Astrocyte of the cerebellum (primary cell): ENCODE measurements at regions not wholly inside any gene's neighbourhood (a gene's known extent, or its start where the extent isn't known, plus 50 kb on each side); places are given as distances from the start of the nearest gene placed in this dataset.

ENCODE experiments used
- DNase-seq: peaks from one replicate; pipeline ENCODE4 v3.0.0-alpha.2; 2011; ENCODE audit warnings: low read depth
- H3K4me3 ChIP-seq: 2 replicates; pipeline ENCODE4 v1.5.1; 2011; ENCODE audit warnings: mild to moderate bottlenecking, low read depth, low read length, moderate library complexity
- in situ Hi-C: cut with HindIII; loops from 2 replicates; pipeline ENCODE4 v1.10.0; 2017; ENCODE audit warnings: low sequenced_read_pairs
- TF ChIP-seq, protein P1 (sequence below): IDR thresholded peaks from 2 replicates; pipeline ENCODE4 v1.5.1; 2012; ENCODE audit warnings: low read length, low read depth, moderate library complexity, mild to moderate bottlenecking; ENCODE audit errors: missing control alignments

DNA sequence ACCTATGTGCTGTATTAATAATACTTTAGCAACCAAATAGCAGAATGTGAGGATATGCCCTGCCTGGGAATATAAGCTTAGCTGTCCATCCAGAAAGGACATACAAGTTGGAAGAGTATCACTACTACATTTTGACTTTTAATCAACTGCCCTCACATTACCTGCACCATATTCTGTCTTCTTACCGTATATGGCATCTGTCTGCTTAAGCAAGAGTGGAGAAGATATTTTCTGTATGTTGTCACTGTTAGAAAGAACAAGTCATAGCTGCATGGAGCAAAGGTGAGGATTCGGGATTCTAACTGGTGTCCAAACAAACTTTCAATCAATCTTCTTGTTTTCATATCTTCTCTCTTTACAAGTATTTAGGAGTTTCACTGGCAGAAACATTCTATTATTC lies 929.5 kb upstream of the ROBO1 start:
- TF ChIP-seq, protein P1, sequence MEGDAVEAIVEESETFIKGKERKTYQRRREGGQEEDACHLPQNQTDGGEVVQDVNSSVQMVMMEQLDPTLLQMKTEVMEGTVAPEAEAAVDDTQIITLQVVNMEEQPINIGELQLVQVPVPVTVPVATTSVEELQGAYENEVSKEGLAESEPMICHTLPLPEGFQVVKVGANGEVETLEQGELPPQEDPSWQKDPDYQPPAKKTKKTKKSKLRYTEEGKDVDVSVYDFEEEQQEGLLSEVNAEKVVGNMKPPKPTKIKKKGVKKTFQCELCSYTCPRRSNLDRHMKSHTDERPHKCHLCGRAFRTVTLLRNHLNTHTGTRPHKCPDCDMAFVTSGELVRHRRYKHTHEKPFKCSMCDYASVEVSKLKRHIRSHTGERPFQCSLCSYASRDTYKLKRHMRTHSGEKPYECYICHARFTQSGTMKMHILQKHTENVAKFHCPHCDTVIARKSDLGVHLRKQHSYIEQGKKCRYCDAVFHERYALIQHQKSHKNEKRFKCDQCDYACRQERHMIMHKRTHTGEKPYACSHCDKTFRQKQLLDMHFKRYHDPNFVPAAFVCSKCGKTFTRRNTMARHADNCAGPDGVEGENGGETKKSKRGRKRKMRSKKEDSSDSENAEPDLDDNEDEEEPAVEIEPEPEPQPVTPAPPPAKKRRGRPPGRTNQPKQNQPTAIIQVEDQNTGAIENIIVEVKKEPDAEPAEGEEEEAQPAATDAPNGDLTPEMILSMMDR: no peak
- no peak for DNase-seq
- in situ Hi-C loops: no loop called here
- no peak overlapping the region for H3K4me3 ChIP-seq

DNA sequence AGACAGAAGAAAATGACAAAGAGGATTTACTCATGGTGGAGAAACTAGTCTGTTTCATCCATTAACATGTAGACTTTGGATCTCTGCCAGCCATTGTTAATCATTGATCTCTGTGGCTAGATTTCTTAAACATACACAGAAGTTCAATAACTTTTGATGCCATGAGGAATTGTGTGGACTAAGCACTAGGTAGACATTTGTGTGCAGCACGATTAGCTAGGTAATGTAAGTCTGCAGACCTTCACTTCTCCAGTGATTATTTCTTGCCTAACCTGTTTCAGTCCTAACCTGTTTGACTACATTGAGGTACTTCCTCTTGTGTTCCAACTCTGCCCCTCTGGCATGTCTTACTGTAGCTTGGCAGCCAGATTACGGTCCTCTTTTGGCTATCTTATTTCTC lies 928.5 kb upstream of the ROBO1 start:
- H3K4me3 ChIP-seq: no peak overlapping the region
- in situ Hi-C loops: no loop called here
- DNase-seq: no peak
- TF ChIP-seq, protein P1: no peak

DNA sequence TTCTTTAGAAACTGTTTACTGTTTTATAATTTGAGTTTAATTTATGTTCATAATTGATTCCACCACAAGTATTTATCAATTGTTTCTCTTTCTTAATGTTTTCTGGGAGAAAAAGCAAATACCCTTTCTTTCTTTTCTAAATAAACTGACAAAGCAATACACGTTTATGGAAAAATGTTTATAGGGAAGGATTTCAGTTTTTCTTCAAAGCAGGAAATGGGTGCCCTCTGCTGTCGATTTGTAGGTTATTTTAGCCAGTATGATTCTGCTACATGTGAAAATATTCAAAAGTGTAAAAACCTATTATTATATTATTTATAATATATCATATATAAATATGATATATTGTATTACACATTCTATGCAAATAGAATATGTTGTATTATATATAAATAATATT lies 921.0 kb upstream of the ROBO1 start:
- no peak overlapping the region for H3K4me3 ChIP-seq
- DNase-seq: peak; percentile 44
- TF ChIP-seq, protein P1: peak; percentile 38
- in situ Hi-C loops: no loop called here

DNA sequence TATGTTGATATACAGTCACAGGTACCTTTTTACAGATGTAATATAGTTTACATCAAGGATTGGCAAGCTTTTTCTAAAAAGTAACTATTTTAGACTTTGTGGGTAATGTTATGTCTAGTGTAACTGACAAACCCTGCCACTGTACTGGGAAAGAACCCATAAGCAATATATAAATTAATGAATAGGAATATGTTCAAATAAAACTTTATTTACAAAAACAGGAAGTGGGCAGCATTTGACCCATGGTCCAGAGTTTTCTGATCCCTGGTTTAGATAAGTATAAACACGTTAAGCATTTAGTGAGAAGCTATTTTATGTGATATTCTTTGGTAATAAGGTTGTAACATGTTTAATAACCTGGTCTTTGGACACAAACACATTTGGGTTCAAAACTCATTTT lies 915.2 kb upstream of the ROBO1 start:
- DNase-seq: no peak
- in situ Hi-C loops: loop anchor here (5.0 kb wide), 1 partner anchor 1161 kb away; no protein-coding TSS in a partner anchor
- no peak overlapping the region for H3K4me3 ChIP-seq
- TF ChIP-seq, protein P1: no peak

DNA sequence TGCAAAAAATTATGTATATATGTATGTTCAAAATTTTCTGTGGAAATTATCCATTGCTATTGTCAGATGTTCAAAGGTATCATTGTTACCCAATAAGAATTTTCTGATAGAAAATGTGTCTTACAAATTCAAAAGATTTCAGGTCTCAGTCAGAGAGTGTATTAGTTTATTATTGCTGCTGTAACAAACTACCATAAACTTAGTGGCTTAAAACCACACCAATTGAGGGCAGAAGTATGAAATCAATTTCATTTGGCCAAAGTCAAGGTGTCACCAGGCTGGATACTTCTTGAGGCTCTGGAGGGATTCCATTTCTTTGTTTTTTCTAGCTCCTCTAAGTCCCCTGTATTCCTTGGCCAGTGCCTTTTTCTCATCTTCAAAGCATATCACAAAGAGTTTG lies 914.4 kb upstream of the ROBO1 start:
- DNase-seq: no peak
- in situ Hi-C loops: loop anchor here (5.0 kb wide), 1 partner anchor 1160 kb away; no protein-coding TSS in a partner anchor
- TF ChIP-seq, protein P1: no peak
- no peak overlapping the region for H3K4me3 ChIP-seq

DNA sequence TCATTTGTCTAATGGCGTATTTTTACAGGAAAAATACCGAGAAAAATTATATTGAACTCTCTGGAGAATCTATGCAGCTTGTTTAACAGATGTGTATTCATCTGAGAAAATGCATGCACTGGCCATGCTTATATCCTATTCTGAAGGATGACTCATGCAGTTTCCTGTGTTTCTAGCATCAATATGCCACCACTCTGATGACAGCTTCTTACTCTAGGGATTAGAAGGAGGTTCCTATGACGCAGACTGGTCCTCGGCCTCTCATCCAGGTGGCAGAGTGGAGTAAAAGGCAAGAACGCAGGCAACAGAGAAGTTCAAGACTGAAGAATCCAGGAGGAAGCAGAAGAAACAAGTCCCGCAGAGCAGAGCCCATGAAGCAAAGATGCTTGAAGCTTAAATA lies 910.0 kb upstream of the ROBO1 start:
- in situ Hi-C loops: no loop called here
- DNase-seq: no peak
- no peak overlapping the region for H3K4me3 ChIP-seq
- TF ChIP-seq, protein P1: no peak

DNA sequence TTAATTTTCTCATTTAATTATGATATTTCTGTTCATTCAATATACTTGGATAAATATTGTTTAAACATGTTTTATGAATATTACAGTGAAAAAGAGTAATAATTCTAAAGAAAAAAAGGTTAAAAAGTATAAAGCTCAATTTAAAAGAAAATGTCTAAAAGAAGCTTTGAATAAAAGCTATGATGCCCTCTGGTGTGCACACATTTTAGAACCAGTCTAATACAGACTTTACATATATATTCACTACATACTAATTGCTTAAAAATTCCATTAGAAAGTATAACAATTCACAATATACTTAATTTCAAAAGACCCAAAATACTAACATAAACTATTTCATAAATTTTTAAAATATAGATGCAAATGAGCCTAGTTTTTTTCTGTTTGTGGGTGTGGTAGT lies 909.1 kb upstream of the ROBO1 start:
- in situ Hi-C loops: no loop called here

More for the DNA sequence above, 909.1 kb upstream of the ROBO1 start:
- TF ChIP-seq, protein P1: no peak
- no peak for DNase-seq
- H3K4me3 ChIP-seq: no peak overlapping the region
